ENCODE measurements at regions not wholly inside any gene's neighbourhood (a gene's known extent, or its start where the extent isn't known, plus 50 kb on each side); places are given as distances from the start of the nearest gene placed in this dataset.

DNA sequence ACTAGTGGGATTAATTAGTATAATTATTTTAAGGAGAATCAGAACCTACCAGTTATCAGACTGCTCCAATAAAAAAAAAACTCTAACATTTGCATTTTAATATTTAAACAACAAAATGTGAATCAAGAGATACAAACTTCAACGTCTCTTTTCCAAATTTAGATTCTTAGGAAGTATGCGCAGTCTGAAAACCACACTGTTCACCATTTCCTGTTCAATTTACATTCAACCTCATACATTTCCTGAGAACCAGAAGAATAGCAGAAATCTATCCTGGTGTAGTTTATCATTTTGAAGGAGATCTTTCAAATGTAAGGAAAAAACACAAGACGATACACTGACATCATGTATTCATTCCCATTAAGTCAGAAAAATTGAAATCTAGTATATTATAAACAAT, 869.2 kb downstream of the EFNA5 start:
- Histone ChIP-seq H3K4me2 (no peak overlapping the region), H3K4me1 (ENCODE audit: insufficient read depth) (no peaks in the 10 kb centered on the region), H3K4me3 (no peak overlapping the region), H3K36me3 (replicated peaks; ENCODE audit: insufficient read depth, low read depth) (no peaks in the 10 kb centered on the region), H4K20me1 (ENCODE audit: insufficient read depth, poor library complexity, severe bottlenecking) (no peaks in the 10 kb centered on the region), H3K79me2 (no peaks in the 10 kb centered on the region), H2AFZ (no peak overlapping the region), H3K9me2 (replicated peaks; ENCODE audit: insufficient read depth) (no peaks in the 10 kb centered on the region), H3K9me3 (ENCODE audit: low read depth) (no peaks in the 10 kb centered on the region), H3K27me3 (no peaks in the 10 kb centered on the region), H3K27ac (no peak overlapping the region)
- TF ChIP-seq EZH2phosphoT487 (IDR thresholded peaks at IDR 0.05; ENCODE audit: low read depth, severe bottlenecking, unreplicated experiment) (no peak), CTCF (IDR thresholded peaks at IDR 0.05; ENCODE audit: poor library complexity) (no peak), EZH2 (IDR thresholded peaks at IDR 0.05; ENCODE audit: borderline replicate concordance) (no peak)
- no peak for DNase-seq (ENCODE audit: low spot score)
- 93% methylated on average over 3 of the region's 3 CpGs for WGBS (ENCODE audit: low lambda C conversion rate, missing lambda C conversion rate)

DNA sequence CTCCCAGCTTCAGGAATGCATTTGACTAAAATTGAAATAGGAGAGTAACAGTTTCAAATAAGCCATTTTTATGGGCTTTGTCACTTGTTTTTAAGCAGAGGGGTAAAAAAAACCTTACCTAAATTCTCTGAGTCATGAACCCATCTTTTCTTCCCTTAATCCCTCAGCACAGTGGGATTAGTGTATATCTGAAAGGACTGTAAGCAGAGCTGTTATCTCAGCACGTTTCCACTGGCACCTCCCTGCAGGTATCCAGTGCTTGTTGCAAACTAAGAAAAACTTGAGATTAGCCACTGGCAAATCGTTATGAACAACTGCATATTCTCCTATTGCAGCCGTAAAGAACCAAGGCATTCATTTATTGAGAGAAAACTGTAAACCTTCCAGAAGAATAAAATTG, 872.7 kb downstream of the EFNA5 start:
- Histone ChIP-seq H3K4me2 (no peak overlapping the region), H3K36me3 (replicated peaks; ENCODE audit: insufficient read depth, low read depth) (no peaks in the 10 kb centered on the region), H2AFZ (no peak overlapping the region), H3K27me3 (no peaks in the 10 kb centered on the region), H3K27ac (no peak overlapping the region), H3K4me3 (no peak overlapping the region), H4K20me1 (ENCODE audit: insufficient read depth, poor library complexity, severe bottlenecking) (no peaks in the 10 kb centered on the region), H3K4me1 (ENCODE audit: insufficient read depth) (no peaks in the 10 kb centered on the region), H3K9me3 (ENCODE audit: low read depth) (no peaks in the 10 kb centered on the region), H3K79me2 (no peaks in the 10 kb centered on the region), H3K9me2 (replicated peaks; ENCODE audit: insufficient read depth) (no peaks in the 10 kb centered on the region)
- TF ChIP-seq CTCF (IDR thresholded peaks at IDR 0.05; ENCODE audit: poor library complexity) (no peak), EZH2phosphoT487 (IDR thresholded peaks at IDR 0.05; ENCODE audit: low read depth, severe bottlenecking, unreplicated experiment) (no peak), EZH2 (IDR thresholded peaks at IDR 0.05; ENCODE audit: borderline replicate concordance) (no peak)
- 40% methylated on average over 3 of the region's 3 CpGs for WGBS (ENCODE audit: low lambda C conversion rate, missing lambda C conversion rate)
- DNase-seq (ENCODE audit: low spot score), result no peak

DNA sequence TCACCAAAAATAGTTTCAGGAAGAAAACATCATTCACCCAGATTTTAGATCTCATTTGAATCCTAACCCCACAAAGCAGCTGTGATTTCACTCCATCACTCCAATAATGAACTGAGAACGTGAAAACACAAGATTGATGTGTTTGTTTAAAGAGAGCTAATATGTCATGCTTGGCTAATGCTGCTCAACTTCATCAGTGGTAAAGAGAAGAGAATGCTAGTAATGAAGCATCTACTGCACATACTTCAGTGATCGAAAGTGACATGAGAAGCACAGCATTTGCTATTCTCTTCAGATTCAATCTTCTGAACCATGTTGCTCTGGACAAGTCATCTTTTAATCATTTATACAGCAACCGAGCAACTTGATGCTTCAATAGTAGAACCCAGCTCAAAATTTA, 874.7 kb downstream of the EFNA5 start:
- Histone ChIP-seq H3K27ac (no peak overlapping the region), H3K4me1 (ENCODE audit: insufficient read depth) (no peaks in the 10 kb centered on the region), H3K36me3 (replicated peaks; ENCODE audit: insufficient read depth, low read depth) (no peaks in the 10 kb centered on the region), H3K4me2 (no peak overlapping the region), H3K9me2 (replicated peaks; ENCODE audit: insufficient read depth) (no peaks in the 10 kb centered on the region), H3K9me3 (ENCODE audit: low read depth) (no peaks in the 10 kb centered on the region), H3K4me3 (no peak overlapping the region), H3K27me3 (no peaks in the 10 kb centered on the region), H2AFZ (no peak overlapping the region), H4K20me1 (ENCODE audit: insufficient read depth, poor library complexity, severe bottlenecking) (no peaks in the 10 kb centered on the region), H3K79me2 (no peaks in the 10 kb centered on the region)
- DNase-seq (ENCODE audit: low spot score), result no peak
- 91% methylated on average over 3 of the region's 3 CpGs for WGBS (ENCODE audit: low lambda C conversion rate, missing lambda C conversion rate)
- TF ChIP-seq EZH2phosphoT487 (IDR thresholded peaks at IDR 0.05; ENCODE audit: low read depth, severe bottlenecking, unreplicated experiment), result no peak
- no peak for TF ChIP-seq CTCF (IDR thresholded peaks at IDR 0.05; ENCODE audit: poor library complexity)
- no peak for TF ChIP-seq EZH2 (IDR thresholded peaks at IDR 0.05; ENCODE audit: borderline replicate concordance)

GRCh38 chr5:106784846-106785245, 885.9 kb downstream of the EFNA5 start:
- no peak overlapping the region for H3K27ac ChIP-seq
- H3K9me2 ChIP-seq (replicated peaks; ENCODE audit: insufficient read depth), result no peaks in the 10 kb centered on the region
- 85% methylated on average over 1 of the region's 1 CpG for WGBS (ENCODE audit: low lambda C conversion rate, missing lambda C conversion rate)
- H3K27me3 ChIP-seq, result no peaks in the 10 kb centered on the region
- DNase-seq (ENCODE audit: low spot score), result no peak
- H3K9me3 ChIP-seq (ENCODE audit: low read depth), result no peaks in the 10 kb centered on the region
- H4K20me1 ChIP-seq (ENCODE audit: insufficient read depth, poor library complexity, severe bottlenecking), result no peaks in the 10 kb centered on the region
- no peak overlapping the region for H2AFZ ChIP-seq
- TF ChIP-seq EZH2 (IDR thresholded peaks at IDR 0.05; ENCODE audit: borderline replicate concordance) (no peak), CTCF (IDR thresholded peaks at IDR 0.05; ENCODE audit: poor library complexity) (no peak), EZH2phosphoT487 (IDR thresholded peaks at IDR 0.05; ENCODE audit: low read depth, severe bottlenecking, unreplicated experiment) (no peak)
- no peaks in the 10 kb centered on the region for H3K79me2 ChIP-seq
- H3K4me3 ChIP-seq, result no peak overlapping the region
- H3K4me1 ChIP-seq (ENCODE audit: insufficient read depth), result no peaks in the 10 kb centered on the region
- H3K36me3 ChIP-seq (replicated peaks; ENCODE audit: insufficient read depth, low read depth), result no peaks in the 10 kb centered on the region
- no peak overlapping the region for H3K4me2 ChIP-seq
